Stimulated activated CD8-positive, alpha-beta memory T cell treated with anti-CD3 and anti-CD28 coated beads, Interleukin-2, amount 100 ng/mL, for 1 hour (primary cell): ENCODE measurements at regions not wholly inside any gene's neighbourhood (a gene's known extent, or its start where the extent isn't known, plus 50 kb on each side); places are given as distances from the start of the nearest gene placed in this dataset.
"Not testable (repeated sequence)": the region's sequence is repeated elsewhere in the genome, so short reads cannot be mapped to it uniquely, and the experiment has no call there.

ENCODE experiments used
- DNase-seq, 2 donors: peaks; one replicate each; pipeline ENCODE4 v3.0.0-alpha.2; 2020; ENCODE audit warnings: low read depth in 2 of 2

- no peak for DNase-seq
These were observed 986.5 kb downstream of the PCDH17 start for GRCh38 chr13:58617880-58618665.

- no peak for DNase-seq
These were observed 988.0 kb downstream of the PCDH17 start for GRCh38 chr13:58619396-58620113.

- DNase-seq: no peak
These were observed 988.6 kb downstream of the PCDH17 start for GRCh38 chr13:58620176-58620575.

GRCh38 chr13:58625703-58626389, 994.3 kb downstream of the PCDH17 start:
- DNase-seq: no peak

- DNase-seq: no peak
These were observed 999.2 kb downstream of the PCDH17 start for GRCh38 chr13:58630794-58631193.

GRCh38 chr13:58633226-58633625, 1001.7 kb downstream of the PCDH17 start:
- DNase-seq: no peak

- DNase-seq: no peak
These were observed 1023.5 kb downstream of the PCDH17 start for GRCh38 chr13:58655086-58655485.

- DNase-seq: no peak
These were observed 1029.3 kb downstream of the PCDH17 start for GRCh38 chr13:58660826-58661225.

GRCh38 chr13:58666331-58666730, 1034.8 kb downstream of the PCDH17 start:
- DNase-seq: no peak

- DNase-seq: no peak
These were observed 1035.6 kb downstream of the PCDH17 start for GRCh38 chr13:58667096-58667495.

GRCh38 chr13:58680115-58680514, 1048.6 kb downstream of the PCDH17 start:
- no peak for DNase-seq

- DNase-seq: no peak
These were observed 1051.1 kb downstream of the PCDH17 start for GRCh38 chr13:58682616-58683015.

GRCh38 chr13:58687148-58687547, 1055.6 kb downstream of the PCDH17 start:
- DNase-seq: no peak

- no peak for DNase-seq
These were observed 1067.0 kb downstream of the PCDH17 start for GRCh38 chr13:58698531-58698930.

GRCh38 chr13:58704953-58705352, 1073.4 kb downstream of the PCDH17 start:
- no peak for DNase-seq

- DNase-seq: no peak
These were observed 1074.9 kb downstream of the PCDH17 start for GRCh38 chr13:58706421-58706820.

GRCh38 chr13:58712191-58712590, 1080.6 kb downstream of the PCDH17 start:
- DNase-seq: no peak

- DNase-seq: not testable (repeated sequence)
These were observed 1082.5 kb downstream of the PCDH17 start for GRCh38 chr13:58714016-58714415.

GRCh38 chr13:58721273-58721672, 1089.7 kb downstream of the PCDH17 start:
- DNase-seq: no peak

GRCh38 chr13:58728126-58728525, 1096.6 kb downstream of the PCDH17 start:
- DNase-seq: no peak

GRCh38 chr13:58729361-58729760, 1097.8 kb downstream of the PCDH17 start:
- no peak for DNase-seq

GRCh38 chr13:58744686-58745085, 1113.1 kb downstream of the PCDH17 start:
- no peak for DNase-seq

- no peak for DNase-seq
These were observed 1136.0 kb downstream of the PCDH17 start for GRCh38 chr13:58767566-58767965.
